Vagina (tissue), 2 donors: ENCODE measurements at regions not wholly inside any gene's neighbourhood (a gene's known extent, or its start where the extent isn't known, plus 50 kb on each side); places are given as distances from the start of the nearest gene placed in this dataset.

ENCODE experiments used
- POLR2AphosphoS5 ChIP-seq, 2 donors: sonication (generic); formaldehyde crosslinking; IDR thresholded peaks; one replicate each; pipeline ENCODE4 v1.9.0; 2017; ENCODE audit warnings: antibody characterized with exemption in 2 of 2, mild to moderate bottlenecking in 2 of 2, low read depth in 1 of 2; ENCODE audit not compliant: insufficient read depth in 1 of 2
- TF ChIP-seq, protein P1 (sequence below), 3 experiments: fragments of 450-650 bp in 2 of 3; fragments of 200-600 bp in 1 of 3; sonication (generic) in 1 of 3; IDR thresholded peaks; one replicate each; pipeline ENCODE4 v1.5.1; 2017 to 2019; ENCODE audit warnings: antibody characterized with exemption in 3 of 3, mild to moderate bottlenecking in 2 of 3, moderate library complexity in 2 of 3

DNA sequence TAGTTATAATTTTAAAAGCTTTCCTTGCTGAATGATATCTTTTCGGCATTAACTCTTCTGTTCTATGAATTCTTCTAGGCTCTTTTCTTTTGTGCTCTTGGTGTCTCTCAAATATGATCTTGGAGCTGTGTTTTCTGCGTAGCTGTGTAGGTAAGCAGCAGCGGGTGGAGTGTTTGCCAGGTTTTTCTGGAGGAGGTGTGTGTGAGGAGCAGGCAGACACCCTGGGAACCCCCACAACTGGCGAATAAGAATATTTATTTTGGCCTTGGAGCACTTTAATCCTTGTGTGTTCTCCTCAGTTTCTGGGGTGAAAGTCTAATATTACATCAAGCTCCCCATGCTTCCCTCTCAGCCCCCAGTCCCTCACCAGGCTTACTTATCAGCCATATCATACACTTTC is 232.0 kb upstream of the FANCL start:
- TF ChIP-seq, protein P1, sequence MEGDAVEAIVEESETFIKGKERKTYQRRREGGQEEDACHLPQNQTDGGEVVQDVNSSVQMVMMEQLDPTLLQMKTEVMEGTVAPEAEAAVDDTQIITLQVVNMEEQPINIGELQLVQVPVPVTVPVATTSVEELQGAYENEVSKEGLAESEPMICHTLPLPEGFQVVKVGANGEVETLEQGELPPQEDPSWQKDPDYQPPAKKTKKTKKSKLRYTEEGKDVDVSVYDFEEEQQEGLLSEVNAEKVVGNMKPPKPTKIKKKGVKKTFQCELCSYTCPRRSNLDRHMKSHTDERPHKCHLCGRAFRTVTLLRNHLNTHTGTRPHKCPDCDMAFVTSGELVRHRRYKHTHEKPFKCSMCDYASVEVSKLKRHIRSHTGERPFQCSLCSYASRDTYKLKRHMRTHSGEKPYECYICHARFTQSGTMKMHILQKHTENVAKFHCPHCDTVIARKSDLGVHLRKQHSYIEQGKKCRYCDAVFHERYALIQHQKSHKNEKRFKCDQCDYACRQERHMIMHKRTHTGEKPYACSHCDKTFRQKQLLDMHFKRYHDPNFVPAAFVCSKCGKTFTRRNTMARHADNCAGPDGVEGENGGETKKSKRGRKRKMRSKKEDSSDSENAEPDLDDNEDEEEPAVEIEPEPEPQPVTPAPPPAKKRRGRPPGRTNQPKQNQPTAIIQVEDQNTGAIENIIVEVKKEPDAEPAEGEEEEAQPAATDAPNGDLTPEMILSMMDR (IDR thresholded peaks at IDR 0.05), result no peak
- TF ChIP-seq POLR2AphosphoS5 (IDR thresholded peaks at IDR 0.05; ENCODE audit: insufficient read depth in 1 of 2, low read depth in 1 of 2), result no peak
